GM19351 (cell line): ENCODE measurements at regions not wholly inside any gene's neighbourhood (a gene's known extent, or its start where the extent isn't known, plus 50 kb on each side); places are given as distances from the start of the nearest gene placed in this dataset.

Source experiments
- ATAC-seq: cut with Tn5 transposase; IDR thresholded peaks from one replicate; pipeline ENCODE4 v1.9.1; 2021; ENCODE audit warnings: mild to moderate bottlenecking, moderate library complexity; ENCODE audit not compliant: unreplicated experiment

- no peak for ATAC-seq
Observed at GRCh38 chr13:75061909-75062308, 420.1 kb downstream of the TBC1D4 start.

GRCh38 chr13:75055296-75055695, 426.7 kb downstream of the TBC1D4 start:
- peak; percentile 83 for ATAC-seq

GRCh38 chr13:75052616-75053015, 429.4 kb downstream of the TBC1D4 start:
- ATAC-seq: no peak

GRCh38 chr13:75050419-75051046, 431.4 kb downstream of the TBC1D4 start:
- no peak for ATAC-seq

- no peak for ATAC-seq
Observed at GRCh38 chr13:75049735-75050335, 432.1 kb downstream of the TBC1D4 start.

- ATAC-seq: no peak
Observed at GRCh38 chr13:75042807-75043206, 439.2 kb downstream of the TBC1D4 start.

- no peak for ATAC-seq
Observed at GRCh38 chr13:75038393-75039113, 443.4 kb downstream of the TBC1D4 start.

- no peak for ATAC-seq
Observed at GRCh38 chr13:75025956-75026355, 456.0 kb downstream of the TBC1D4 start.

- ATAC-seq: no peak
Observed at GRCh38 chr13:75024602-75025001, 457.4 kb downstream of the TBC1D4 start.

- no peak for ATAC-seq
Observed at GRCh38 chr13:75023609-75024008, 458.4 kb downstream of the TBC1D4 start.

GRCh38 chr13:75021151-75021550, 460.8 kb downstream of the TBC1D4 start:
- ATAC-seq: no peak

- ATAC-seq: no peak
Observed at GRCh38 chr13:75016225-75016624, 465.7 kb downstream of the TBC1D4 start.

- ATAC-seq: no peak
Observed at GRCh38 chr13:75013818-75014217, 468.2 kb downstream of the TBC1D4 start.

- ATAC-seq: no peak
Observed at GRCh38 chr13:75010941-75011340, 471.0 kb downstream of the TBC1D4 start.

GRCh38 chr13:75008926-75009325, 473.0 kb downstream of the TBC1D4 start:
- no peak for ATAC-seq

GRCh38 chr13:74990992-74991391, 491.0 kb downstream of the TBC1D4 start:
- ATAC-seq: no peak

- ATAC-seq: no peak
Observed at GRCh38 chr13:74987124-74987690, 494.8 kb downstream of the TBC1D4 start.

GRCh38 chr13:74986609-74987008, 495.4 kb downstream of the TBC1D4 start:
- ATAC-seq: no peak

GRCh38 chr13:74979703-74980102, 502.3 kb downstream of the TBC1D4 start:
- ATAC-seq: no peak

- ATAC-seq: no peak
Observed at GRCh38 chr13:74978591-74978990, 503.4 kb downstream of the TBC1D4 start.

- no peak for ATAC-seq
Observed at GRCh38 chr13:74977498-74977897, 504.5 kb downstream of the TBC1D4 start.

GRCh38 chr13:74975111-74975510, 506.9 kb downstream of the TBC1D4 start:
- ATAC-seq: no peak
